Hepatic stellate cell (primary cell): ENCODE measurements at regions not wholly inside any gene's neighbourhood (a gene's known extent, or its start where the extent isn't known, plus 50 kb on each side); places are given as distances from the start of the nearest gene placed in this dataset.

Source experiments
- DNase-seq: peaks from one replicate; pipeline ENCODE4 v3.0.0; 2011; ENCODE audit warnings: low spot score

- DNase-seq = no peak
These were observed 207.7 kb upstream of the FGGY start for GRCh38 chr1:59089036-59089798.

- no peak for DNase-seq
These were observed 206.9 kb upstream of the FGGY start for GRCh38 chr1:59089922-59090457.

DNA sequence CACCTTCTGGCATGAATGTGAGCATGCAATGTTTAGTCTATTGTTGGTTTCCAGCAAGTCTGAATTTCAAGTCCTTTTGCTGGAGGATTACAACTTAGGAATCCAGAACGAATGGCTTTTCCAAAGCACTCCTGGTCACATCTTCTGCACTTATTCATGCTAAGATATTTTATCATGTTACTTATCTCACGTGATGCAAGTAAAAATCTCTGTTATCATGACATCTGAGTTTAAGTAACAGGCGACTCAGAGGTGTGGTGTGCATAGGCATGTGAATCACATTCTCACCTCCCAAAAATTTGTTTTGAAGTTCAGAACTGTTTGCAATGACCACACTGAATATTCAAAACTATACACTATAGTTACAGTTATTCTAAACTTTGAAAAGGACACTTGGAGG is 204.8 kb upstream of the FGGY start:
- DNase-seq = no peak

- no peak for DNase-seq
These were observed 202.9 kb upstream of the FGGY start for GRCh38 chr1:59094001-59094400.

DNA sequence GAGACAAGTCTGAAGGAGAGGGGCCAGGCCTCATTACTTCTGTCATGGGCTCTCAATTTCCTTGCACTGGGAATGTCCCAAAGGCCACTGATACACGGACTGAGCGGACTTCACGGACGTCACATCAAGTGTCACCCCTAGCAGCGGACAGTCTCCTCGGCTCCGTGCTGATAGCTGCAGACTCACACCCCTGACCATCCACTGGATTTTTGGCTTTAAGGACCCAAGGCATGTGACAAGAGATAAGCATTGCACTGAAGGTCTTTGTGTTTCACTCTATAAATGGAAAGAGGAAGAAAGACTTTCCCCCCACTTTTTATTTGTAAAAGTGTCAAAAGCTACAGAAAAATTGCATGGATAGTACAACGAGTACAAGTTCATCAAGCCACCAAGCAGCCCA is 200.4 kb upstream of the FGGY start:
- no peak for DNase-seq

GRCh38 chr1:59098655-59099054 is 198.2 kb upstream of the FGGY start:
- DNase-seq = no peak

DNA sequence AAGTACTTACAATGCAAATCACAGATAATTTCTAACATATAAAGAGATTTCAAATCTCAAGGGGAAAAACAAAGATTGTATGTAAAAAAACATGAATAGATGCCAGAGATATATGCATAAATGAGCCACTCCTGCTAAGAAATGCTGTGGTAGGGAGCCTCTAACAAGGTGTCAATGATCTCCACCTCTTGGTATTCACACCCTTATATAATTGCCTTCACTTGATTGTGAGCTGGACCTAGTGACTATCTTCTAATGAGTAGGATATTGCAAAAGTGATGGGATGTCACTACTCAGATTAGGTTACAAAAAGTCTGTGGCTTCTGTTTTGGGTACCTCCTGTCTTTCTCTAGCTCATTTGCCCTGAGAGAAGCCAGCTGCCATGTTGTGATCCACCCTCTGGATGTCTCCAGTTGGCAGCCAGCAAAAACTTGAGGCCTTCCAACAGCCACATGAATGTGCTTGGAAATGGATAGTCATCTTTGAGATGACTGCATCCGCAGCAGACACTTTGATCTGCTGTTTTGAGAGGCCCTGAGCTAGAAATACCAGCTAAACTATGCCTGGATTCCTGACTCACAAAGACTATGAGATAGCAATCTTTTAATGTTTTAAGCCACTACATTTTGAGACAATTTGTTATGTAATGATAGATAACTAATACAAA is 196.1 kb upstream of the FGGY start:
- no peak for DNase-seq

DNA sequence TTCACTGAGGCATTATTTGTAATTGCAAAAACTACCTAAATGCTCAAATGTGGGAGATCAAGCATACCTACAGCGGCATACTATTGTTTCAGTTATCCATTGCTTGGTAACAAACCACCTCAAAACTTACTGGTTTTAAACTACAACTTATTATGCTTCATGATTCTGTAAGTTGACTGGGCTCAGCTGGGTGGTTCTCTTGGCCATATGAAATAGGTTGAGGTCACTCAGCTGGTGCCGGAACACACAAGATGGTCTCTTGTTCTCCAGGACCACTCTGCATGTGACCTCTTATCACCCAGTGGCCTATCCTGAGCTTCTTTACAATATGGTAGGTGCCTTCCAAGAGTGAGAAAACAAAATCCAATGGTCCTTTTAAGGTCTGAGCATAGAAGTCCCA is 195.4 kb upstream of the FGGY start:
- no peak for DNase-seq

DNA sequence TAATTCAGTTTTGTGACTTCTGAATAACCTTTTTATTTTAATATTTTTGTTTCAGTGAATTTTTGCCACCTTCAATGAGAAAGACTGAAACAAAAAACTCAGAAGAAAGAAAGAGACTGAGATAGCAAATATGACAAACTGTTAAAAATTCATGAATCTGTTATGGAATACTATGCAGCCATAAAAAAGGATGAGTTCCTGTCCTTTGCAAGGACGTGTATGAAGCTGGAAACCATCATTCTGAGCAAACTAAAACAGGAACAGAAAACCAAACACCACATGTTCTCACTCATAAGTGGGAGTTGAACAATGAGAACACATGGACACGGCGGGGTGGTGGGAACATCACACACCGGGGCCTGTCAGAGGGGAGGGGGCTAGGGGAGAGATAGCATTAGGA is 193.4 kb upstream of the FGGY start:
- DNase-seq = no peak

- no peak for DNase-seq
These were observed 192.6 kb upstream of the FGGY start for GRCh38 chr1:59104191-59104760.

DNA sequence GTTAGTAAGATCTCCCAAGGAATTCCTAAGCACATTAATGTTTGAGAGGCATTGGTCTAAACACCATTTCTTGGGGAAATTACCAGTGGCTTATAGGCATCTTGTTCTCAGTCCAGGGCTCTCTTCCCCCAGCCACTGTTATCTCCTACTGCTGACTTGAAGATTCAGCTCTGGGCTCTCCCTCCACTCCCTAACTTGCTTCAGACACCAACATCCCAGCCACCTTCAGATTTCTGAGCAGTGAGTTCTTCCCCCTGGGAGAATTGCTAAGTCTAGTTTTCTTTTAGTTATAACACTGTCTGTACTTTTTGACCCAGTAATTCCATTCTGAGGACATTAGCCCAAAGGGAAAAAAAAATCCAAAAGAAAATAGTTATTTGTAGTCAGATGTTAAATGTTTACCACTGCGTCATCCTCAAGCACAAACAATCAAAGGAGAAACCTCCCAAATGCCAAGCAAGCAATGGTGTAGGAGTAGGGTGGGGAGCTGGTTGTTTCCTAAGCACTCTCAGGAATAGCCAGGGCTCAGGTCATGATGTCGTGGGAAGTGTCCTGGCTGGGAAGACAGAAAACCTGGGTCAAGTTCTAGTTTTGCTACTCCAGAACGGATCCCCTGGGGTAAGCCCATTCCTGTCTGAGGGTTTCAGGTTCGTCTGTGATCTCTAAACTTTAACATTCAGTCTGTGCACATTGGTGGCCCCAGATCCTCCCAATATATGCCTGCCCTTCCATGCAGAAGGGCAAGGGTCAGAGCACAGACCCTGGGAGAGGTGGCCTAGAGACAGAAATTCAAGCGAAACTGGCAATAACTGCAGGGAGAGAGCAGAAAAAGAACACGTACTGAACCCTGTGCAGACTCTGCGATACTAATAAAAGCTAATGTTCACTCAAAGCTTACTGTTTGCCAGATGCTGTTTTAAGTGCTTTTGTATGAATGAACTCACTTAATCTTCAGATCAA is 191.1 kb upstream of the FGGY start:
- no peak for DNase-seq

DNA sequence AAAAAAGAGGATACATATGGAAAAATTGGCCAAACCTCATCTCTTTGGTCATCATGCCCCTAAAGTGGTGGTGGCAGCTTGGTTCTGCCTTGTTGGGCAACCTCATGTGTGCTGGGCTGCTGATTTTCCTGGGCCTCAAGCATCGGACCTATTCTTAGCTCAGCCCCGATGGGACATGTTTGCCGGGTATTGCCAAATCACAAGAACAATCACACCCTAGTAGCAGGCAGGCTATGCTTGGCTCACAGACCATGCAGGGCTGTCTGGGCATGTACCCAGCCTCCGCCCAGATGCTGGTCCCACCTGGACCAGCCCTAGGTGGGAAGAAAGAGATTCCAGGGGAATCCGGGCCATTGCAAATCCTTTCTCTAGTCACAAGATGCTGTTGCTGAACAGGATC is 189.4 kb upstream of the FGGY start:
- peak; percentile 38 for DNase-seq

DNA sequence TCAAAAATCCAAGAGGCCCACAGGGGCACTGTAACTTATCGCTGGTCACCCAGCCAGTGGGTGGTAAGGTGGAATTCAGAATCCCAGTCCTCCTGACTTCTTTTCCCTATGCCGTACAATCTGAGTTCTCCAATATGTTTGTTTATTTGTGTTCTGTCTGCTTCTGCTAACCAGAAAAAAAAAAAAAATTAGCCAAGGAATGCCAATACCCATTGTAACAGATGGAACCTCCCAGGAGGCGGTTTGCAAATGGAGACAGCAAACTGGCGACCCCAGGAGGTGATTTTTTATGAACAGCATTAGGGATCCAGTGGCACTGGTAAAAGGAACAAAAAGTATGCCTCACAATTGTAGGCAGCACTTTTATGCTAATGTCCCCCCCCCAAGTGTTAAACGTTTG is 189.0 kb upstream of the FGGY start:
- no peak for DNase-seq

DNA sequence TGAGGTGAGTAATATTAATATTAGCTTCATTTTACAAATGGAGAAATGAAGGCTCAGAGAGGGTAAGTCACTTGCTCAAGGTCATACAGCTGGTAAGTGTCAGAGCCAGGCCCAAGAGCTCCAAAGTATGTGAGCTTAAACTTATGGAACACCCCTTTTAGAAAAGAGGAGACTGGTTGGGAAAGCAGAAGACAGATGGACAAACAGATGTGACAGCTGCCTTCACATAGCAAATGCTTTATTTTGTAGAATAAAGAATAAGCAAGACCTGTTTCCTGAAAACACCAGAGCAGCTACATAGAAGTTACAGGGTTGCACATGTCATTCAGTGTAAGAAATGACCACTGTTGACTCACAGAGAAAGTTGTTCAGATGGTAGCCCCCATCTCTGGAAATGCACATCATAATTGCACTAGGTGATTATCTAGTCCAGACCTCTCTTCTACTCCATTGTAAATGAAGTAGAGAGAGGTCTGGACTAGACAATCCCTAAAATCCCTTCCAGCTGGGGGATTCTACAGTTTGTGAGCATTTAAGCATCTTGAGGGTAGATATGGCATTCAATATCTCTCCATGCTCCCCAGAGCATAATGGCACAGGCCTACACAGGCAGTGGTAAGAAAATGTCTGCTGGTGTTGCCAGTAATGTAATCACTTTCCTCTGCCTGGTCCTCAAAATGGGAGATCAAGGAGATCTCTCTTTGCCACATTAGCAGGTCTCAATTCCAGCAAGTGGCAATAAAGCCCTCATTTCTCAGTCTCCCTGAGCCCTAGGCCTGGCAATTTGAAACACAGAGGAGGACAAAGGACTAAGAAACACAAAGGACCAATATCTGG is 188.2 kb upstream of the FGGY start:
- DNase-seq = no peak

- no peak for DNase-seq
These were observed 186.6 kb upstream of the FGGY start for GRCh38 chr1:59110271-59110670.

DNA sequence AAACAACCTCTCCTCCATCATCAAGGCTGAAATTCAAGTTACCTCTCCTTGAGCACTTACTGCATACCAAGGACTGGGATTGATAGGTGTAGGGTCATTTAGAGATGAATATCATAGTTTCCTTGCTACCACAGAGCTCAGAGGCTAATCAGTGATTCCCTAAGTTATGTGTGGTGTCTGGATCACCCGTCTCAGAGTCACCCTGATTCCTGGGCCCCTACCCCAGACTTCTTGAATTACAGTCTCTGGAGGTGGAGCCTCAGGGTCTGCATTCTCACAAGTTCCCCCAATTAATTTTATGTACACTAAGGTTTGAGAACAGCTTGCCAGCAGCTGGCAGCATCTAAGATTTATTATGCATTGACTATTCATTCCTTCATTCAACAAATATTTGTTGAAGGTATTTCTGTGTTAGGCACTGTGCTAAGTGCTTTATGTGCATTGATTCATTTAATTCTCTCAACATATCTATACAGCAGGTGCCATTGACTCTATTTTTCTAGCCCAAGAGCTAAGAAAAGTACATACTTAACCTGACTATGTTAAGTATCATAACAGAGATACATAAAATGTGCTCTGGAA is 182.9 kb upstream of the FGGY start:
- no peak for DNase-seq

DNA sequence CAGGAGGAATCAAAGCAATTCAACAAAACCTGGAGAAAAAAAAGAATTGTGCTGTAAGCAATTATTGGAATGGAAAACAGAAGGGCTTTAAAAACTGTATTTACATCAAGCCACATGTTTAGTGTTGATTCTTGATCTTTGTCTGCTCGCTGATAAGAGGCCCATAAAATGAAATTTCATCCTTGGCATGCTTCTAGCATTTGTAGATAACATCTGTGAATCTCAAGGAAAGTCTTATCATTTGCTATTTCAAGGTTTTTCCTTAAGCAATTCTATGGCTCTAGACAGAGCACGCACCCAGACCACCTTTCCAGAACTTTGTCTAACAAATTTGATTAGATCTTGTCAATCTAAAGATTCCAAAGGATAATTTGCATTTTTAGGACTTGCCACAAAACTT is 181.0 kb upstream of the FGGY start:
- no peak for DNase-seq

DNA sequence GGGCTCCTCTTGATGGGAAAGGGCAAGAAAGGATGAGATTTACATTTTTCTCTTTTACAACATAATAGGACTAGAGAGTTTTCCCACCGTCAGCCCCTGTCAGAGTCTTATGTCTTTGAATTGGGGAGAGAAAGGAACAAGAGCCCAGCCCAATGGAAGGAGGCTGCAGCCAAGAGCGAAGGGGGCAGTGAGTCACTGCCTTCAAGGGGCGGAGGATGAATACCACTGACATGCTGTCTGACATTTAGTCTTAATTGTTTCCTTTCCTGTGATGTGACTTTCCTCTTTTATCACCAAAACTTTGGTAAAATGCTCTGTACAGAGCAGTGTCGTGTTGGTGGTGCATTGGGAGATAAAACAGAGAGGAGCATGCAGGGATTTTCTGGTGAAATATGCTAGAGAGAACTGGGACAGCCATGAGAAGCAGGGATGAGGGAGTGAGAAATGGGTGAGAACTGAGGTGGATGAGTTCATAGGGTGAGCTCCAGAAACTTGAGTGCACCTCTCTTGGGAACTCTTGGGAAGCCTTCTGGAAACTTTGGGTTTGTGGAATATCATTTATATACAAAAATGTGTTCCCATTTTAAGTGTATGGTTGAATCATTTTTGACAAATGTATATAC is 179.9 kb upstream of the FGGY start:
- DNase-seq = no peak

DNA sequence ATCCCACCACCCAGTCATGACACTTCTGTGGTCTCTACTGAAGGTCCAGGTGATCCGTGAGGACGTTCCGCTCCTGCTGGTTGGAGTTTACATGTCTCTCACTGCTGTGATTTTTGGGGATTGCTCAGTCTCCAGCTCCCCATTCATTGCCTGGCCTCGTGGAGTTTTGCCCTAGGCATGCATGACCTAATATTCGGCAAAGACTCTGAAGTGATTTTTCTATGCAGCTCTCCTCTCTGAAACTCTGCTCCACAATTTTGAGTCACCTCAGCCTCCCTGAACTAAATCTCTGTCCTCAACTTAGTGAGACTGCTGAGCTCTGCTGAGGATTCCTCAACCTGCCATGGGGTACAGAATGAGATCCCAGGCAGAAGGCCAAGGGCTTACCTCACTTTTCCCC is 174.4 kb upstream of the FGGY start:
- no peak for DNase-seq

- DNase-seq = no peak
These were observed 173.7 kb upstream of the FGGY start for GRCh38 chr1:59123081-59123681.
